Neural progenitor cell (in vitro differentiated cells): ENCODE measurements at regions not wholly inside any gene's neighbourhood (a gene's known extent, or its start where the extent isn't known, plus 50 kb on each side); places are given as distances from the start of the nearest gene placed in this dataset.

ENCODE experiments used
- EZH2 ChIP-seq: fragments of 200-600 bp; sonication (generic); IDR thresholded peaks from 2 replicates; pipeline ENCODE4 v1.6.1; 2017; ENCODE audit warnings: antibody characterized with exemption, mild to moderate bottlenecking, moderate library complexity
- TF ChIP-seq, protein P1 (sequence below): fragments of 200-600 bp; sonication (generic); IDR thresholded peaks from 2 replicates; pipeline ENCODE4 v1.5.1; 2017; ENCODE audit warnings: antibody characterized with exemption, mild to moderate bottlenecking

DNA sequence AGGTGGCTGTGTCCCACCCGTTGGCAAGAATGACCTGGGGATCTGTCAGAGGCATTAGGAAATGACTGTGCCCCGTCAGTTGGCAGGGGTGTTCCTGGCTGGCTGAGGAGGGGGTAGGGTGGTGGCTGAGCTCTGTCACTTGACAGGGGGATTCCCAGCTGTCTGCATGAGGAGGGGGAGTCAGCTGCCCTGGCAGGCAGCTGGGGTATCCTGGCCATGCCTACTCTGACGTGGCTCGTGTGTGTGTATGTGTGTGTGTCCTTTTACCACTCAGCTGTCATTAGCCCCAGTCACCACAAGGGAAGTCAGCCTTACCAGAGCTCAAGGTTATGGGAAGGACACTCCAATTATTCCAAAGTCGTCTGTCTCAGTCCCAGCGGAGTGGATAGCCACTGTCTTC, 93.2 kb downstream of the EFNB1 start:
- TF ChIP-seq, protein P1, sequence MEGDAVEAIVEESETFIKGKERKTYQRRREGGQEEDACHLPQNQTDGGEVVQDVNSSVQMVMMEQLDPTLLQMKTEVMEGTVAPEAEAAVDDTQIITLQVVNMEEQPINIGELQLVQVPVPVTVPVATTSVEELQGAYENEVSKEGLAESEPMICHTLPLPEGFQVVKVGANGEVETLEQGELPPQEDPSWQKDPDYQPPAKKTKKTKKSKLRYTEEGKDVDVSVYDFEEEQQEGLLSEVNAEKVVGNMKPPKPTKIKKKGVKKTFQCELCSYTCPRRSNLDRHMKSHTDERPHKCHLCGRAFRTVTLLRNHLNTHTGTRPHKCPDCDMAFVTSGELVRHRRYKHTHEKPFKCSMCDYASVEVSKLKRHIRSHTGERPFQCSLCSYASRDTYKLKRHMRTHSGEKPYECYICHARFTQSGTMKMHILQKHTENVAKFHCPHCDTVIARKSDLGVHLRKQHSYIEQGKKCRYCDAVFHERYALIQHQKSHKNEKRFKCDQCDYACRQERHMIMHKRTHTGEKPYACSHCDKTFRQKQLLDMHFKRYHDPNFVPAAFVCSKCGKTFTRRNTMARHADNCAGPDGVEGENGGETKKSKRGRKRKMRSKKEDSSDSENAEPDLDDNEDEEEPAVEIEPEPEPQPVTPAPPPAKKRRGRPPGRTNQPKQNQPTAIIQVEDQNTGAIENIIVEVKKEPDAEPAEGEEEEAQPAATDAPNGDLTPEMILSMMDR, result no peak
- TF ChIP-seq EZH2, result no peak
